ENCODE measurements at regions not wholly inside any gene's neighbourhood (a gene's known extent, or its start where the extent isn't known, plus 50 kb on each side); places are given as distances from the start of the nearest gene placed in this dataset.
"Not testable (repeated sequence)": the region's sequence is repeated elsewhere in the genome, so short reads cannot be mapped to it uniquely, and the experiment has no call there.

GRCh38 chr22:49702068-49702397 is 125.6 kb downstream of the BRD1 start (continued):
- no peak for TF ChIP-seq CSRNP3 (CRISPR knock-in tag; IDR thresholded peaks at IDR 0.05)

- no peak for TF ChIP-seq ESRRG (CRISPR knock-in tag; IDR thresholded peaks at IDR 0.05)
- no peak for TF ChIP-seq ZNF70 (CRISPR knock-in tag; IDR thresholded peaks at IDR 0.05)
- no peak for TF ChIP-seq ZFP30 (CRISPR knock-in tag; IDR thresholded peaks at IDR 0.05)
- no peak for TF ChIP-seq TCF4 (CRISPR knock-in tag; IDR thresholded peaks at IDR 0.05; ENCODE audit: borderline replicate concordance)
- no peak for TF ChIP-seq RARB (CRISPR knock-in tag; IDR thresholded peaks at IDR 0.05)
- ATAC-seq: no peak
Measured at GRCh38 chr22:49701380-49702067, 126.1 kb downstream of the BRD1 start.

GRCh38 chr22:49699928-49700498 is 127.7 kb downstream of the BRD1 start:
- no peak for ATAC-seq
- TF ChIP-seq ESRRG (CRISPR knock-in tag; IDR thresholded peaks at IDR 0.05): no peak
- TF ChIP-seq SNAI2 (CRISPR knock-in tag; IDR thresholded peaks at IDR 0.05): no peak
- TF ChIP-seq TSHZ2 (CRISPR knock-in tag; IDR thresholded peaks at IDR 0.05): no peak
- TF ChIP-seq CREB5 (CRISPR knock-in tag; IDR thresholded peaks at IDR 0.05; ENCODE audit: low read depth): no peak
- TF ChIP-seq ARNTL (CRISPR knock-in tag; IDR thresholded peaks at IDR 0.05; ENCODE audit: borderline replicate concordance, low read depth): no peak
- no peak for TF ChIP-seq GLIS3 (CRISPR knock-in tag; IDR thresholded peaks at IDR 0.05)
- no peak for TF ChIP-seq RARB (CRISPR knock-in tag; IDR thresholded peaks at IDR 0.05)
- no peak for TF ChIP-seq ISL1 (CRISPR knock-in tag; IDR thresholded peaks at IDR 0.05)

GRCh38 chr22:49699476-49699875 is 128.2 kb downstream of the BRD1 start:
- ATAC-seq: no peak
- TF ChIP-seq CSDC2 (CRISPR knock-in tag; IDR thresholded peaks at IDR 0.05) (no peak), ZNF70 (CRISPR knock-in tag; IDR thresholded peaks at IDR 0.05) (no peak), ARNTL (CRISPR knock-in tag; IDR thresholded peaks at IDR 0.05; ENCODE audit: borderline replicate concordance, low read depth) (no peak), OSR1 (CRISPR knock-in tag; IDR thresholded peaks at IDR 0.05) (no peak), CSRNP3 (CRISPR knock-in tag; IDR thresholded peaks at IDR 0.05) (no peak), ZNF565 (CRISPR knock-in tag; conservative IDR thresholded peaks at IDR 0.05; ENCODE audit: low read depth) (no peak), ZNF8 (CRISPR knock-in tag; IDR thresholded peaks at IDR 0.05) (no peak), ZFP30 (CRISPR knock-in tag; IDR thresholded peaks at IDR 0.05) (no peak), POU6F1 (CRISPR knock-in tag; IDR thresholded peaks at IDR 0.05; ENCODE audit: borderline replicate concordance, low read depth) (no peak), TCF4 (CRISPR knock-in tag; IDR thresholded peaks at IDR 0.05; ENCODE audit: borderline replicate concordance) (no peak), BACH2 (CRISPR knock-in tag; IDR thresholded peaks at IDR 0.05; ENCODE audit: borderline replicate concordance) (no peak)

- ATAC-seq: not testable (repeated sequence)
Measured at GRCh38 chr22:49698616-49699015, 129.1 kb downstream of the BRD1 start.

Measured in SK-N-SH treated with all-trans-retinoic acid at 6 μM for 48 hours (cell line).